ENCODE measurements at regions not wholly inside any gene's neighbourhood (a gene's known extent, or its start where the extent isn't known, plus 50 kb on each side); places are given as distances from the start of the nearest gene placed in this dataset.

- peaks cover 26% of the 10 kb centered on the region for H3K27me3 Mint-ChIP-seq (ENCODE audit: low read depth)
- no peaks in the 10 kb centered on the region for H3K9me3 Mint-ChIP-seq
- DNase-seq: no peak
- intact Hi-C loops (cut with micrococcal nuclease): no loop called here
- no peak overlapping the region for H3K27ac Mint-ChIP-seq
- H3K36me3 Mint-ChIP-seq (ENCODE audit: low read depth): no peaks in the 10 kb centered on the region
- H3K4me1 Mint-ChIP-seq (ENCODE audit: low read depth): peaks cover 3% of the 10 kb centered on the region
- CTCF ChIA-PET: no interaction called here
- H3K4me3 Mint-ChIP-seq: no peak overlapping the region
Observed at GRCh38 chr20:59441860-59442810, 141.7 kb downstream of the EDN3 start.

- Mint-ChIP-seq H3K36me3 (ENCODE audit: low read depth) (no peaks in the 10 kb centered on the region), H3K27ac (no peak overlapping the region), H3K4me1 (ENCODE audit: low read depth) (peaks cover 3% of the 10 kb centered on the region), H3K4me3 (no peak overlapping the region), H3K9me3 (no peaks in the 10 kb centered on the region), H3K27me3 (ENCODE audit: low read depth) (peaks cover 33% of the 10 kb centered on the region)
- no peak for DNase-seq
- intact Hi-C loops (cut with micrococcal nuclease): no loop called here
- CTCF ChIA-PET: no interaction called here
Observed at GRCh38 chr20:59443550-59443949, 143.1 kb downstream of the EDN3 start.

- CTCF ChIA-PET: interaction anchor here (1.6 kb wide), 1 partner anchor 9 kb away, joined by 5 read pairs; no protein-coding TSS in a partner anchor
- Mint-ChIP-seq H3K27ac (no peak overlapping the region), H3K4me3 (no peak overlapping the region), H3K4me1 (ENCODE audit: low read depth) (peaks cover 3% of the 10 kb centered on the region), H3K27me3 (ENCODE audit: low read depth) (peaks cover 40% of the 10 kb centered on the region), H3K9me3 (no peaks in the 10 kb centered on the region), H3K36me3 (ENCODE audit: low read depth) (no peaks in the 10 kb centered on the region)
- no peak for DNase-seq
- intact Hi-C loops (cut with micrococcal nuclease): no loop called here
Observed at GRCh38 chr20:59446376-59446775, 146.0 kb downstream of the EDN3 start.

GRCh38 chr20:59448196-59448595, 147.8 kb downstream of the EDN3 start:
- H3K27ac Mint-ChIP-seq: no peak overlapping the region
- H3K4me3 Mint-ChIP-seq: no peak overlapping the region
- intact Hi-C loops (cut with micrococcal nuclease): no loop called here
- no peaks in the 10 kb centered on the region for H3K36me3 Mint-ChIP-seq (ENCODE audit: low read depth)
- no peak for DNase-seq
- CTCF ChIA-PET: interaction anchor here (0.8 kb wide), 1 partner anchor 48 kb away, joined by 4 read pairs; no protein-coding TSS in a partner anchor
- H3K4me1 Mint-ChIP-seq (ENCODE audit: low read depth): no peaks in the 10 kb centered on the region
- no peaks in the 10 kb centered on the region for H3K9me3 Mint-ChIP-seq
- H3K27me3 Mint-ChIP-seq (ENCODE audit: low read depth): peaks cover 35% of the 10 kb centered on the region

GRCh38 chr20:59448851-59449444, 148.5 kb downstream of the EDN3 start:
- Mint-ChIP-seq H3K36me3 (ENCODE audit: low read depth) (no peaks in the 10 kb centered on the region), H3K4me3 (no peak overlapping the region), H3K9me3 (no peaks in the 10 kb centered on the region), H3K4me1 (ENCODE audit: low read depth) (no peaks in the 10 kb centered on the region), H3K27me3 (ENCODE audit: low read depth) (peaks cover 28% of the 10 kb centered on the region), H3K27ac (no peak overlapping the region)
- no peak for DNase-seq
- intact Hi-C loops (cut with micrococcal nuclease): no loop called here
- CTCF ChIA-PET: interaction anchor here (0.6 to 1.5 kb wide), 2 partner anchors 47 to 112 kb away, joined by 3 to 4 read pairs; no protein-coding TSS in a partner anchor

- CTCF ChIA-PET: no interaction called here
- H3K36me3 Mint-ChIP-seq (ENCODE audit: low read depth): no peaks in the 10 kb centered on the region
- H3K4me1 Mint-ChIP-seq (ENCODE audit: low read depth): no peaks in the 10 kb centered on the region
- H3K9me3 Mint-ChIP-seq: no peaks in the 10 kb centered on the region
- H3K27ac Mint-ChIP-seq: no peak overlapping the region
- H3K4me3 Mint-ChIP-seq: no peak overlapping the region
- intact Hi-C loops (cut with micrococcal nuclease): no loop called here
- peaks cover 20% of the 10 kb centered on the region for H3K27me3 Mint-ChIP-seq (ENCODE audit: low read depth)
- DNase-seq: no peak
Observed at GRCh38 chr20:59451066-59451630, 150.7 kb downstream of the EDN3 start.

GRCh38 chr20:59451641-59452040, 151.2 kb downstream of the EDN3 start:
- CTCF ChIA-PET: no interaction called here

GRCh38 chr20:59452856-59453255, 151.5 kb upstream of the PHACTR3 start:
- Mint-ChIP-seq H3K4me3 (no peak overlapping the region), H3K27ac (no peak overlapping the region), H3K9me3 (no peaks in the 10 kb centered on the region), H3K4me1 (ENCODE audit: low read depth) (no peaks in the 10 kb centered on the region), H3K27me3 (ENCODE audit: low read depth) (peaks cover 11% of the 10 kb centered on the region), H3K36me3 (ENCODE audit: low read depth) (no peaks in the 10 kb centered on the region)
- CTCF ChIA-PET: no interaction called here
- intact Hi-C loops (cut with micrococcal nuclease): no loop called here
- no peak for DNase-seq

More at GRCh38 chr20:59451641-59452040, 151.2 kb downstream of the EDN3 start:
- intact Hi-C loops (cut with micrococcal nuclease): no loop called here
- H3K4me1 Mint-ChIP-seq (ENCODE audit: low read depth): no peaks in the 10 kb centered on the region
- H3K27ac Mint-ChIP-seq: no peak overlapping the region
- peaks cover 17% of the 10 kb centered on the region for H3K27me3 Mint-ChIP-seq (ENCODE audit: low read depth)
- H3K4me3 Mint-ChIP-seq: no peak overlapping the region
- H3K36me3 Mint-ChIP-seq (ENCODE audit: low read depth): no peaks in the 10 kb centered on the region
- DNase-seq: no peak
- H3K9me3 Mint-ChIP-seq: no peaks in the 10 kb centered on the region

GRCh38 chr20:59453759-59454560, 150.4 kb upstream of the PHACTR3 start:
- CTCF ChIA-PET: no interaction called here
- intact Hi-C loops (cut with micrococcal nuclease): no loop called here
- Mint-ChIP-seq H3K27ac (no peak overlapping the region), H3K4me1 (ENCODE audit: low read depth) (no peaks in the 10 kb centered on the region), H3K36me3 (ENCODE audit: low read depth) (no peaks in the 10 kb centered on the region), H3K9me3 (no peaks in the 10 kb centered on the region), H3K4me3 (no peak overlapping the region), H3K27me3 (ENCODE audit: low read depth) (peaks cover 6% of the 10 kb centered on the region)
- no peak for DNase-seq

- Mint-ChIP-seq H3K27me3 (ENCODE audit: low read depth) (peaks cover 2% of the 10 kb centered on the region), H3K27ac (no peak overlapping the region), H3K4me1 (ENCODE audit: low read depth) (no peaks in the 10 kb centered on the region), H3K36me3 (ENCODE audit: low read depth) (no peaks in the 10 kb centered on the region), H3K4me3 (no peak overlapping the region), H3K9me3 (peaks cover 3% of the 10 kb centered on the region)
- intact Hi-C loops (cut with micrococcal nuclease): no loop called here
- no peak for DNase-seq
- CTCF ChIA-PET: interaction anchor here (0.7 to 1.7 kb wide), 9 partner anchors 9 to 1295 kb away, joined by 3 to 8 read pairs (median 3); no protein-coding TSS in a partner anchor
Observed at GRCh38 chr20:59455402-59456341, 148.7 kb upstream of the PHACTR3 start.
